Astrocyte of the cerebellum (primary cell): ENCODE measurements at regions not wholly inside any gene's neighbourhood (a gene's known extent, or its start where the extent isn't known, plus 50 kb on each side); places are given as distances from the start of the nearest gene placed in this dataset.

Source experiments
- DNase-seq: peaks from one replicate; pipeline ENCODE4 v3.0.0-alpha.2; 2011; ENCODE audit warnings: low read depth
- H3K4me3 ChIP-seq: 2 replicates; pipeline ENCODE4 v1.5.1; 2011; ENCODE audit warnings: mild to moderate bottlenecking, low read depth, low read length, moderate library complexity
- in situ Hi-C: cut with HindIII; loops from 2 replicates; pipeline ENCODE4 v1.10.0; 2017; ENCODE audit warnings: low sequenced_read_pairs
- TF ChIP-seq, protein P1 (sequence below): IDR thresholded peaks from 2 replicates; pipeline ENCODE4 v1.5.1; 2012; ENCODE audit warnings: low read length, low read depth, moderate library complexity, mild to moderate bottlenecking; ENCODE audit errors: missing control alignments

DNA sequence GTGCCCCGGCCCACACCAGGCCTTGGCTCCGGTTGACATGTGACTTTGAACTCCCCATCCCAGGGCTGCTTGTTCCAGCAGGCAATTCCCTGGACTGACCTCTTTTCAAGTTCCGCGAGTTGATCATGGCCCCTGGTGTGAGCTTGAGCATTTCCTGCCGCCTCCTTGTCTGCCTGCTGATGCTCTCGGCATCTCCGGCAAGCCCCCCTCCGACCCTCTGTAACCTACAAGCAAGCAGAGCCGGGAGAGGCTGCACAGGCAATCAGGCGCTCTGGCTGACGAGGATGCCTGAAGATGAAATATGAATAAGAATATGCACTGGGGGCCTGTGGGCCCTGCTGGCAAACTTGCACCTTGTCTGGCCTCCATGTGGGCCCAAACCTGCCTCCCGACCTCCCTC is 304.9 kb upstream of the MKI67 start:
- H3K4me3 ChIP-seq: no peak overlapping the region
- TF ChIP-seq, protein P1, sequence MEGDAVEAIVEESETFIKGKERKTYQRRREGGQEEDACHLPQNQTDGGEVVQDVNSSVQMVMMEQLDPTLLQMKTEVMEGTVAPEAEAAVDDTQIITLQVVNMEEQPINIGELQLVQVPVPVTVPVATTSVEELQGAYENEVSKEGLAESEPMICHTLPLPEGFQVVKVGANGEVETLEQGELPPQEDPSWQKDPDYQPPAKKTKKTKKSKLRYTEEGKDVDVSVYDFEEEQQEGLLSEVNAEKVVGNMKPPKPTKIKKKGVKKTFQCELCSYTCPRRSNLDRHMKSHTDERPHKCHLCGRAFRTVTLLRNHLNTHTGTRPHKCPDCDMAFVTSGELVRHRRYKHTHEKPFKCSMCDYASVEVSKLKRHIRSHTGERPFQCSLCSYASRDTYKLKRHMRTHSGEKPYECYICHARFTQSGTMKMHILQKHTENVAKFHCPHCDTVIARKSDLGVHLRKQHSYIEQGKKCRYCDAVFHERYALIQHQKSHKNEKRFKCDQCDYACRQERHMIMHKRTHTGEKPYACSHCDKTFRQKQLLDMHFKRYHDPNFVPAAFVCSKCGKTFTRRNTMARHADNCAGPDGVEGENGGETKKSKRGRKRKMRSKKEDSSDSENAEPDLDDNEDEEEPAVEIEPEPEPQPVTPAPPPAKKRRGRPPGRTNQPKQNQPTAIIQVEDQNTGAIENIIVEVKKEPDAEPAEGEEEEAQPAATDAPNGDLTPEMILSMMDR: no peak
- in situ Hi-C loops: no loop called here
- no peak for DNase-seq

DNA sequence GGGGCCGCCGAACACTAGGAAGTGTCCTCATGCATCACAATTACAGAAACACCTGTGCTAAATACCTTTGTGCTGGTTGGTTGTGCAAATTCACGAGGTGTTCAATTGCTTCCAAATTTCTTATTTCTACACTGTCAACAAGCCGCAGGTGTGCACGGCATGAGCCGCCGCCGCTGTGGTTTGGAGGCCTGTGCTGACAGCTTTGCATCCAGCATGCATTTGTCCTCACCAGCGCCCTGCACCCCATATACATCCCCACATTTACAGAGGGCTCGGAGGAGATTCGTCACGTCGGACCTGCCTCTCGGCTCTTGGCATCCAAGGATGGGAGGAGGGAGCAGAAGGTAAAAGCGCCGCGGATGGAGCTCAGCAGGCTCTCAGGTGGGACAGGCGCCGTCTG is 305.3 kb upstream of the MKI67 start:
- no peak for DNase-seq
- H3K4me3 ChIP-seq: no peak overlapping the region
- in situ Hi-C loops: no loop called here
- TF ChIP-seq, protein P1: no peak

DNA sequence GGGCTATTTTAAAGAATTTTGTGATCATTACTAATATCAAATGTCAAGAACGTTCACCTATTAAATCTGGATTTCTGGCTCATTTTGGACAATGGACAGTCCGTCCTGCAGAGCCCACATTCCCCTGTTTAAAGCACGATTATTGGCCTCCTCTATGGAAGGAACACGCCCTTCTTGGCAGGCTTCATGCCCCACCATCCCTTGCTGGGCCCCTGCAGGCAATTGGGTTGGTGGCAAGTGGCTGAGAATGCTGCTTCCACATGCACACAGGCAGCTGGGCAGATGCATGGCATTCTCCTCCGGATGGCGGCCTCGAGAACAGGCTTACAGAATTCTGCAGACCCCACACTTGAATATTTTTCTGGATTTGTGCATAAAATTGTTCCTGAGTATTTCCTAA is 305.8 kb upstream of the MKI67 start:
- TF ChIP-seq, protein P1: no peak
- no peak for DNase-seq
- H3K4me3 ChIP-seq: no peak overlapping the region
- in situ Hi-C loops: no loop called here

DNA sequence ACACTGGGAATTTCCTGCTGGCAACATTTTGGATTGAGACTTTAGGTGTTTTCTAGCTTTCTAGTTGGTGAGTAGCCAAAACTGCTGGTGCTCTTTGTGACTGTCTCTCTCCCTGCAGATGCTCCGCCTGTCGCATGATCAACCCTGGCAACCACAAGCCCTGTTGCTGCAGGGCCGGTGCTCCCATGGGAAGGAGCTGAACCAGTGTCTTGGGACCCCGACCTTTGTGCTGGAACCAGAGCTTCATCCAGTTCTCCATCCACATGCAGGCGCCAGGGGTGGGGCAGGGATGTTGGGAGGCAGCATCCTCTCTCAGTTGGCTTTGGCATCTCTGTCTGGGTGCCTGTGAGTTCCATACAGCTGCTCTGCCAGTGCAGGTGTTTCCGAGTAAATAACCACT is 306.2 kb upstream of the MKI67 start:
- in situ Hi-C loops: no loop called here
- H3K4me3 ChIP-seq: no peak overlapping the region
- DNase-seq: no peak
- TF ChIP-seq, protein P1: no peak

DNA sequence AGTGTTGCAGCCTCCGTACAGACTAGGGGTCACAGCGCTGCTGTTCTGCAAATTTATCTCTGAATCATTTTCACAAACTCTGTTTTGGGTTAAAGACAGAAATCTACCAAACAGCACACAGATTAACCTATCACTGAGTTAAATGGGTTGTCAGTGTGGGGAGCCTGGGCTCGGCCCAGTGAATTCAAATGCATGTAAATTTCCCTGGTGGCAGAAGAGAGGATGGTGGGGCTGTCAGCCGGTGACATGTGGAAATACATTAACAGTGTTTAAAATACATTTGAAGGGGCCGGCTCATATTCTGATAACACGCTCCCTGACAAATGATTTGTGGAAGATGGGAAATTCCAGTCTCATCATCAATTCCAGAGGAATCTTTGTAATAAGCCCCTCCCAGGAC is 309.6 kb upstream of the MKI67 start:
- H3K4me3 ChIP-seq: no peak overlapping the region
- no peak for DNase-seq
- in situ Hi-C loops: no loop called here
- TF ChIP-seq, protein P1: no peak

DNA sequence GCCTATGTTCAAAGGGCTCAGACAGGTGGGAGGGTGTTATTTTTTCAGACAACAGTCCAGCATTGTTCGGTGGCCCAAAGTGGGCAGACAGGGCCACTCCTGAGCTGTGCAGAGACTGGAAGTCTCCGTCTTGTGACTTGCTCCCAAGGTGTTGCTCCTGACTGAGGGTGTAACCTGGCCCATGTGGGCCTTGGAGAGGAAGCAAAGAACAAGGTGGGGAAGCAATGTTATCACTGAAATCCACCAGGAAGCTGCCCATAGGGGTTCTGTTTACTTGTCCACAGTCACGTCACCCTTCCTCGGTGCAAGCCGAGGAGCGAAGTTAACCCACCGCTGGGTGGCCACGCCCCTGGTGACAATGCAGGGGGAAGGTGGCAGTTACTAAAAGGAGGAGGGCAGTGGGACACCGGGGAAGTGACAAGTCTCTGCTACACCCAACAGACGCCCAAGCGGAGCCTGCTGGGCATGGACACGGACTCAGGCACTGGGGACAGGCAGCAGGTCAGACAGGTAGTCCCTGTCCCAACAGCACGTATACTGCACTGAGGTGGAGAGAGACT is 311.6 kb upstream of the MKI67 start:
- no peak overlapping the region for H3K4me3 ChIP-seq
- TF ChIP-seq, protein P1: no peak
- in situ Hi-C loops: no loop called here
- no peak for DNase-seq
